GM18508 (cell line): ENCODE measurements at regions not wholly inside any gene's neighbourhood (a gene's known extent, or its start where the extent isn't known, plus 50 kb on each side); places are given as distances from the start of the nearest gene placed in this dataset.
A peak's percentile ranks its signal among the peaks of the same experiment; 100 is the strongest.

Source experiments
- ATAC-seq: cut with Tn5 transposase; IDR thresholded peaks from one replicate; pipeline ENCODE4 v1.9.1; 2021; ENCODE audit warnings: moderate number of reproducible peaks; ENCODE audit not compliant: insufficient read depth, unreplicated experiment

DNA sequence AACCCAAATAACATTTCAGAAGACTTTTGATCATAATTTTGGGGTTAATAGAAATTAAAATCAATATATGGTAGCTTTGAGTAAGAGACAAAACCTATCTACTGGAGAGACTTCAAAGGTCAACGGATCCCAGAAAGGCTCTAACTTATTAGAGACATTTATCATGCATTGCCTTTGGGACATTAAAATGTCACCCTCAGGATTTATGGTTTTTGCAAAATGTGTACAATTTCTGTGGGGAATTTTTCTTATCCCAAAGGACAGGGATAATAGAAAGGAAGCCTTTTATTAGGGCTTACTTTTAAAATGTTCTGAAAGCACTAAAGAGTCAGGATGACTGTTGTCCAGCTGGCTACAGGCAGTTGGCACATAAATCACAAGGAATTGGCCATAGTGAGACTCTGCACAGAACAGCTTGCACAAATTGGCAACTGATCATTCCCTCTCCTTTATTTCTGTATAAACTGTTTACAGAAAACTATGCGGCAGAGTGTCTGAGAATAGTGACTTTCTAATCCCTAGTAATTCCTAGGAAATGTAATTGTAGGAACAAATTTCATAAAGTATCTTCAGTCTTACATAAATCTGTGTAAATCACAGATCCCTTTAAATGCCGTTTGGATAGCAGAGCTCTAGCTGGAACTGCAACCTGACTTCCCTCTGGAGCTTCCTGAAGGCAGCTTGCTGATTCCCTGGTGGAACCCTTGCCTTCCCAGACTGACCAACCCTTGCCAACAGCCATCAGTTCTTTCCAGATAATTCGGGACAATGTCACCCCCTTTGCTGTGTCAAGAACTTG lies 201.1 kb upstream of the PREP start:
- ATAC-seq, result no peak

DNA sequence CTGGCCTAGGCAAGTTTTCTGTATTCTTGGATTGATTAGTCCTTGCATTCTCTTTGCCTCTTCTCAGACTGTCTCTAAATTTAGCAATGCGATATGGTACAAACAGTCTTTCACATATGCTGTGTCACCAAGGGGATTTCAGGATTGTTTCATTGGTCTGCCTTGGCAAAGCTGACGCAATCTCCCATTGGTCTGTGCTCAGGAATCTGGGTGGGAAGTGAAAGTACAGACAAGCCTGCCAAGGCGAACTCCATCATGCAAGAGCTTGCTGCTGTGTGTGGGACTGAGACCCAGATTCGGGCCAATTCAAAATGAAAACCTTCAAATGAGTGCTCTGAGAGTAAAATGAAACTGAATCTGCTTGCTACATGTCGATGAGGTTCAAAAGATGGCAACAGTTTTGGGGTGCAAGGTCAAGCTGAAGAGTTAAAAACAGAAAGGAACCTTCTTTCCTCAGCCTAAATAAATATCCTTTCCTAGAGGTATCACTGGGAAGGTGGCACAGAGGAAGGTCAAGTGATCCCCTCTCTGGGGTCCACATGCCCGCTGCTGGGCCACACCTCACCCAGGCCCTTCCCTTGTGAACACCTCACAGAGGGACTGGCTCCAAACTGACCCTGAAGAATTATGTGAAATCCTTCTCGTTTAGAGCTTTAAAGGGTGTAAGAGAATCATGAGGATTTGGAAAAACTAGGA lies 198.8 kb upstream of the PREP start:
- ATAC-seq, result peak; percentile 85

- ATAC-seq, result no peak
Measured at GRCh38 chr6:105600336-105601260, 197.7 kb upstream of the PREP start.

DNA sequence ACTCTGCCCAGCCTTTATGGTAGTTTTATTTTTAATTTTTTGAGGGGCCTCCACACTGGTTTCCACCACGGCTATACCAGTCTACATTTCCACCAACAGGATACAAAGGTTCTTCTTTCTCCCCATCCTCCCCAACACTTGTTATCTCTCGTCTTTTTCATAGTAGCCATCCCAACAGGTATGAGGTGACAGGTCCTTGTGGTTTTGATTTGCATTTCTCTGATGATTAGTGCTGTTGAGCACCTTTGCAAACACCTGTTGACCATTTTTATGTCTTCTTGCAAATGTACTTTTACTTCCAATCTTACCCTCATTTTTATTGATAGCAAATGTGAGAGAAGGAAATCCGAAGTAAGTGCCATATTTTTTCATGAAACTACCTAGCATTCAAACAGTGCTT lies 195.4 kb upstream of the PREP start:
- no peak for ATAC-seq

- no peak for ATAC-seq
Measured at GRCh38 chr6:105596284-105596755, 193.4 kb upstream of the PREP start.

DNA sequence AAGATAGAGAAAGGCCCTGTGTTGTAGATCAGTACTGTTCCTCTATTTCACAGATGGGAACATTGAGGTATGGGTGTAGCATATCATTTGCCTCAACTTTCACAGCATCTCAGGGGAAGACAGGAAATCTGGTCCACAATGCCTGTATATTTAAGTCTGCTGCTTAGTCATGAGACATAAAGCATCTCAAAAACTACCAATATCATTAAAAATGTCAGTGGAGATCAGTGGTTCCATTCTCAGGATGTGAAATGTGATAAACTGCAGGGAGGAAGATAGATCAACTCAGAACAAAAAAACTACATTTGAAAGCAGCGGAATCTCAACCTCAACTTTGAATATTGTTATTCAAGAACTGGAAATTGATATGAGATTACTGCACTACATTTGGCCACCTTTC lies 192.9 kb upstream of the PREP start:
- ATAC-seq, result no peak

GRCh38 chr6:105594821-105595220 lies 191.9 kb upstream of the PREP start:
- no peak for ATAC-seq

DNA sequence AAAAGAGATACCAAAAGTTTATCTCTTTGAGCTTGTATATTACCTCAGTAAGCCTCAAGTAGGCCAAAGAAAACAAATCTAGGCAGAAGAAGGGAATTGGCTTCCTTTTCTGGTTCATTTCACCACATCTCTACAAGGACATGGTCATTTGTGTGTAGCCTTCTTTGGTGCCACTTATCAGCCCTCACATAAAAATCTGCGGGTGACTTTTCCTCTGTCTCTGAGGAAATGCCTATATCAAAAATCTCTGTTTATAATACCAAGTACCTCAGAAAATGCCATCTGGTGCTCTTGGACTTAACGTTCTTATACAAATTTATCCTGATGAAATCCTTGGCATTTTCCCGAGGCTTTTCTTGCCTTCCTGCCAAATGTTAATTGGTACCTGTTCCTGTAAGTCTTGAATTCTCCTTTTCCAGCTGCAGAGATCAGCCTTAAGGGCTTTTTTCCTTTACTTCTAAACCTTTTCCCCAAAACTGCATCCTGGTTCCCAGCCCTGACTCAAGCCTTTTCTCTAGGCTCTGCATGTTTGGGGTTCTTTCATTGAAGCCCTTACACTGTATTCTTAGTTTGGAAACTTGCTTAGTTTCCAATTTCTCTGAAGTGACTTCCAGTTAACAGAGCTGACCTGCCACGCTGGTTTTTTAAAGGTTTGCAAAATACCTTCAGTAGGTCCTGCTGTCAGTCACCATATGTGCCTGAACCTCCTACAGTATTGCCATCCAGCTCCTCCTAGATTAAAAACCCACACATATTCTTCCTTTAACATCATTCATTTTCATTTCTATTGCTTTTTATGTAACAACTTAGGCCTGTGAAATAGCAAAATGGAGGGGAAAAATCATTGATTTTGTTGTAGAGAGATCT lies 191.2 kb upstream of the PREP start:
- no peak for ATAC-seq

- no peak for ATAC-seq
Measured at GRCh38 chr6:105593056-105593690, 190.3 kb upstream of the PREP start.

DNA sequence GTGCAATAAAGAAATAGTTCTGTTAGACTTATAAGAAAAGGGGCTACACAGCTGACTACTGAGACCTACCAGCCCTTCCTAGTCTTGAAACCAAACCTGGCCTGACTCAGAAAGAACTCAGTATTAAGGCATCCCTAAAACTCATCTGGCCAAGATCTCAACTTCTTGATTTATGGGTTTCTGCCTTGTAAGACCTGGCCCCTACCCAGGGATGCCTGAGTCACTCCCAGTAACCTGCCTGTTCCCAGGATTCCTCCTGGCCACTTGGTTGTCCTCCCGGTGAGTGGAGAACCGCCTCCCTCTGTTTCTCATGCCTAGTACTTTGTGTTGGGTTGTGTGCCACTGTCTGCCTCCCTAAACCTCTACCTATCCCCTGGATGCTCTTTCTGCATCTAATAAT lies 189.4 kb upstream of the PREP start:
- no peak for ATAC-seq

DNA sequence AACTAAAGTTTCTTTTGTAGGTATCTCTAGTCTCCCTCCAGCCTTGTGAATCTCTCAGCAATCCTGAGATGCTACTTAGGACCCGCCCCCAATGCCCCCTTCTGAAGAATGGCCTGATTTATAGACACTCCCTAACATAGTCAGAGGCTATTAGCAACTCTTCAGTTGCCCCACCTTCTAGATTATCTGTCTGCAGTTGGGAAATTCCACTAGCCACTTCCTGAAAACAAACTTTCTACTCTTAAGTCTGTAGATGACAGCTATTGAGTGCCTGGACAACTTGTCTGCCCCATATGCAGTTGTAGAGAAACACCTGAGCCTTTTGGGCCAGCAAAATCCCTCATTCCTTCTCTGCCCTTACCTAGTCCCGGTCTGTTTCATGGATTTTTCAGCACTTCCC lies 188.2 kb upstream of the PREP start:
- ATAC-seq, result peak; percentile 94

DNA sequence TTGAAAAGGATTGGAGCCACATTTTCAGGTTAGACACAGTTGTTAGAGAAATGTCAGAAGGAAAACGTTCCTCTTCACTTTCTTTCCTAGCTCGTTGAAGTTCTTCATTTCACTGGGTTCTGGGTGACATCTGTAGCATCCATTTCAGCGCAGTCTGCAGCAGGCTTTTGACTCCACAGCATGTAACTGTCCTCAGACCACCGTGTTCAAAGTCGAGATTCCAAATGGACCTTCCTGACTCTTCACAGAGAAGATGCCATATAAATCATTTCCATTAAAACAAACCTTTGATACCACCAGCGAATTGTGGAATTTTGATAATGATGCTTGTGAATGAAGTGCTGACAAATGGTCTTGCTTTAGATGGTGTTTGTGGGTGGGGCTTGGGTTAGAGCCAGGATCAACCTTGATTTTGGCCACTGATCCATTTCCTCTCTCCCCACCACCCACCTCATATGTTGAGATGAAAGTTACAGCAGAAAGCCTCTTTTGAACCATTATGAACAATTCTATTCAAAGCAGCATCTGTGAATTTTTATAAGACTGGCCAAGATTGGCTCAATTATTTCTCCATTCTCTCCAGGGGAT lies 185.3 kb upstream of the PREP start:
- ATAC-seq, result no peak

GRCh38 chr6:105587349-105588122 lies 184.7 kb upstream of the PREP start:
- ATAC-seq, result no peak

DNA sequence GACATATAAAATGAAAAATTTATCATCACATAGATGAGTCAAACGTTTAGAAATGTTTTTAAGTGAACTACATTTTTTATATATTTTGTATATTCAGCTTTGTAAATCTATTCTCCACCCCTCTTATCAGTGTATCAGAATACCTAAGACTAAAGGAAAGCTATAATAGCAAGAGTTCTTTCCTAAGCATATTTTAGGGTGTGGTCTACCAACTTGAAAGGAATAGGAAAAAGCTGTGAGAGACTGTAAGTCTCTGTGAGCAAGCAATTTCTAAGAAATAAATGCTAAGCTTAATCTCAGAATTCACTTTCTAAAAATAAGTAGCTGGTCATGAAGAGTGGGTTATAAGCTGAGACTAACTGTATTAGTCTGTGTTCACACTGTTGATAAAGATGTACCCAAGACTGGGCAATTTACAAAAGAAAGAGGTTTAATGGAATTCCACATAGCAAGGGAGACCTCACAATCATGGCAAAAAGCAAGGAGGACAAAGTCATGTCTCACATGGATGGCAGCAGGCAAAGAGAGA lies 175.4 kb upstream of the PREP start:
- ATAC-seq, result no peak

DNA sequence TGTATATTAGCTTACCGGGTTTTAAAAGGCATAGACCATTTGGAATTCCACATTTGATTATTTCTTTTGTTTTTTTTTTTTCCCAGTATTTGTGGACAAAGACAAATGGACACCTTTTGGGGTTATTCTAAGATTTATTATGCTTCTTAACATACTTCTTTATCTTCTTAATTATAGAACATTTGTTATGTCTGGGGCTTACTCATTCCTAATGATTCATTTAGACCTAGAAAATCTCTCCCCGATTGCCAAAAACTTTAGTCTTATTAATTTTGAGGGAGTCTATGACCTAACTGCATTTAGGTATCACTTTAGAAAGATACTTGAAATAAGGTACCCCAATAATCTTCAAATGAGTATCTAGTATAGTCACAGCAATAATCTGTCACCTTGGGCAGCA lies 170.7 kb upstream of the PREP start:
- no peak for ATAC-seq

DNA sequence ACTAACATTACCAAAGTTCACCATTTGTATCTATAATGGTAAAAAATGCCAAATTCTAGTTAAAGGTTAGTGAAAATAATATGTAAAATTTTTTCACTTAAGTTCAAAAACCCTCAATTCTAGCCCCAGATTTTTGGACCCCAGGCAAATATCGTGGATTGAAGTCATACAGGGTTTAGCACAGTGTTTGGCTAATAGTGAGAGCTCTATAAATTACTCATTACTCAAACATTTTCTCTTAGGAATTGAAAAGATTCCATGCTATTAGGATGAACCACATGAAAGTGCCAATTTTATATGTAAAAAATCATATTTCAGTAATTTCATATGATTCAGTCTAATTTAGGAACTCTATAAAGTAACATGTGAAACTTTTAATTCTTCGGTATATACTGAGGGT lies 170.3 kb upstream of the PREP start:
- no peak for ATAC-seq

- no peak for ATAC-seq
Measured at GRCh38 chr6:105570416-105570815, 167.5 kb upstream of the PREP start.

DNA sequence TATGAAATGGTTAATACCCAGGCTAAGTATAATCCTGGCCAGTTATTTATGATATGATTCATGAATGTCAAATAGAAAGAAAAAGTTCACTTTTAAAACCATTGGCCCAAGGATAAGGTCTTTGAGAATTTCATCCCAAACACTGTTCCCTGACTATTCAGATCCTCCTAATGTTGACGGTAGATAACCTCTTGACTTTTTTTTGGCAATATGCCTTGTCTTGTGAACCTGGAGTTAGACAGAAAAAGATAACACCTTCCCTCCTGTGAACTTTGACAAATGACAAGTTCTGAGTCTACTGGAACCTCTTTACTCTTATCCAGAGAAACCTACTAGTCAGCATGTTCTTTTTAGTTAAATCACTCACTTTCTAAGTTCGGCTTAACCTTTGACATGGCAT lies 166.8 kb upstream of the PREP start:
- ATAC-seq, result no peak
